ENCODE measurements at regions not wholly inside any gene's neighbourhood (a gene's known extent, or its start where the extent isn't known, plus 50 kb on each side); places are given as distances from the start of the nearest gene placed in this dataset.

GRCh38 chr2:58364098-58364497, 123.0 kb upstream of the FANCL start:
- TF ChIP-seq EZH2phosphoT487 (IDR thresholded peaks at IDR 0.05; ENCODE audit: insufficient read depth, low read depth) (no peak), EZH2 (IDR thresholded peaks at IDR 0.05; ENCODE audit: insufficient read depth, poor library complexity, severe bottlenecking) (no peak)

Measured in GM23248 (cell line).